SK-N-SH (cell line): ENCODE measurements at regions not wholly inside any gene's neighbourhood (a gene's known extent, or its start where the extent isn't known, plus 50 kb on each side); places are given as distances from the start of the nearest gene placed in this dataset.

Experiments used
- CTCF ChIA-PET: fragments of 300-600, 350-600 bp; formaldehyde crosslinking; extraction: SDS; loops from one replicate; lab custom pipeline; 2021; lab: Yijun Ruan, JAX
- POLR2A ChIA-PET: fragments of 350-600 bp; sonication (Branson Sonifier 250); formaldehyde crosslinking; extraction: SDS; loops from one replicate; lab custom pipeline; 2020; ENCODE audit warnings: antibody characterized with exemption, inconsistent platforms; lab: Yijun Ruan, JAX
- DNase-seq: peaks from one replicate; pipeline ENCODE4 v3.0.0; 2012
- H2AFZ ChIP-seq: fragments of 200-600 bp; sonication (generic); 2 replicates; pipeline ENCODE4 v1.8.1; 2016; ENCODE audit warnings: antibody characterized with exemption, mild to moderate bottlenecking, low read depth
- H3F3A ChIP-seq: fragments of 200-600 bp; sonication (generic); replicated peaks from 2 replicates; pipeline ENCODE3; 2016; ENCODE audit warnings: antibody characterized with exemption, mild to moderate bottlenecking; ENCODE audit not compliant: insufficient read depth
- H3K27ac ChIP-seq, 2 experiments: fragments of 200-500 bp in 1 of 2; fragments of 200-600 bp in 1 of 2; sonication (Bioruptor generic) in 1 of 2; sonication (generic), shearing (Covaris generic) in 1 of 2; 2 replicates each; pipeline versions ENCODE4 v1.5.1 to v1.6.1; 2014 to 2016; ENCODE audit warnings: low read depth in 2 of 2, inconsistent platforms in 1 of 2, low read length in 1 of 2, mild to moderate bottlenecking in 1 of 2, mixed read lengths in 1 of 2
- H3K27me3 ChIP-seq: fragments of 200-600 bp; sonication (generic), shearing (Covaris generic); 2 replicates; pipeline ENCODE4 v1.6.1; 2016; ENCODE audit warnings: mixed run types; ENCODE audit not compliant: insufficient read depth
- H3K36me3 ChIP-seq, 2 experiments: fragments of 200-500 bp in 1 of 2; fragments of 200-600 bp in 1 of 2; sonication (Bioruptor generic) in 1 of 2; sonication (generic) in 1 of 2; replicated peaks in 1 of 2; 2 replicates each; pipeline versions ENCODE3 to v1.5.1; 2014 to 2016; ENCODE audit warnings: low read length in 1 of 2, mild to moderate bottlenecking in 1 of 2; ENCODE audit not compliant: insufficient read depth in 2 of 2, control insufficient read depth in 1 of 2
- H3K4me1 ChIP-seq, 2 experiments: fragments of 200-500 bp in 1 of 2; fragments of 200-600 bp in 1 of 2; sonication (Bioruptor generic) in 1 of 2; sonication (generic), shearing (Covaris generic) in 1 of 2; 2 replicates each; pipeline versions ENCODE4 v1.5.1 to v1.6.1; 2014 to 2016; ENCODE audit warnings: low read depth in 1 of 2, low read length in 1 of 2, mixed run types in 1 of 2; ENCODE audit not compliant: insufficient read depth in 2 of 2, control insufficient read depth in 1 of 2
- H3K4me2 ChIP-seq: fragments of 200-600 bp; sonication (generic), shearing (Covaris generic); 2 replicates; pipeline ENCODE4 v1.6.1; 2017; ENCODE audit warnings: mixed run types
- H3K4me3 ChIP-seq, 2 experiments: fragments of 200-500 bp in 1 of 2; fragments of 200-600 bp in 1 of 2; sonication (Bioruptor generic) in 1 of 2; sonication (generic), shearing (Covaris generic) in 1 of 2; 2 replicates each; pipeline versions ENCODE4 v1.5.1 to v1.8.1; 2014 to 2016; ENCODE audit warnings: low read depth in 2 of 2, inconsistent platforms in 1 of 2, low read length in 1 of 2, mild to moderate bottlenecking in 1 of 2, mixed read lengths in 1 of 2, moderate library complexity in 1 of 2
- H3K79me2 ChIP-seq: fragments of 200-600 bp; sonication (generic); 2 replicates; pipeline ENCODE4 v1.8.1; 2017; ENCODE audit warnings: mild to moderate bottlenecking; ENCODE audit not compliant: insufficient read depth
- H3K9ac ChIP-seq: fragments of 200-600 bp; sonication (generic); 2 replicates; pipeline ENCODE4 v1.6.1; 2017; ENCODE audit warnings: mixed run types
- H3K9me2 ChIP-seq: fragments of 200-600 bp; sonication (generic); 2 replicates; pipeline ENCODE4 v1.6.1; 2017; ENCODE audit warnings: mixed run types
- H3K9me3 ChIP-seq: fragments of 200-600 bp; sonication (generic); 2 replicates; pipeline ENCODE4 v1.6.1; 2017; ENCODE audit warnings: mixed run types, mild to moderate bottlenecking, moderate library complexity
- H4K20me1 ChIP-seq: fragments of 200-600 bp; sonication (generic); 2 replicates; pipeline ENCODE4 v1.6.1; 2017; ENCODE audit warnings: mild to moderate bottlenecking, mixed run types; ENCODE audit not compliant: insufficient read depth
- ELF1 ChIP-seq: IDR thresholded peaks from 2 replicates; pipeline ENCODE4 v1.4.0; 2012
- EP300 ChIP-seq, 2 experiments: IDR thresholded peaks; 2 replicates each; pipeline versions ENCODE4 v1.4.0 to v1.6.1; 2012; ENCODE audit warnings: borderline replicate concordance in 1 of 2, low read depth in 1 of 2, low read length in 1 of 2
- EZH2phosphoT487 ChIP-seq: fragments of 200-600 bp; sonication (generic); IDR thresholded peaks from 2 replicates; pipeline ENCODE4 v1.6.1; 2017; ENCODE audit warnings: low read depth, mixed run types, mild to moderate bottlenecking, antibody characterized with exemption, moderate library complexity, borderline replicate concordance
- IRF3 ChIP-seq: fragments of 150-350 bp; IDR thresholded peaks from 2 replicates; pipeline ENCODE4 v1.6.1; 2016; ENCODE audit warnings: mild to moderate bottlenecking, low read depth, low read length
- JUND ChIP-seq: IDR thresholded peaks from 2 replicates; pipeline ENCODE4 v1.4.0; 2012
- NFIC ChIP-seq: IDR thresholded peaks from 2 replicates; pipeline ENCODE4 v1.4.0; 2012; ENCODE audit warnings: borderline replicate concordance
- PBX3 ChIP-seq: IDR thresholded peaks from 2 replicates; pipeline ENCODE4; 2012
- RCOR1 ChIP-seq: fragments of 150-350 bp; IDR thresholded peaks from 2 replicates; pipeline ENCODE4 v1.6.1; 2017; ENCODE audit warnings: antibody characterized with exemption, low read length
- SMC3 ChIP-seq: IDR thresholded peaks from 2 replicates; pipeline ENCODE4 v1.6.1; 2012; ENCODE audit warnings: low read depth, low read length, improper control_type of control experiment
- TAF1 ChIP-seq: IDR thresholded peaks from 2 replicates; pipeline ENCODE4 v1.6.1; 2012; ENCODE audit warnings: low read depth, mild to moderate bottlenecking, low read length, moderate library complexity, borderline replicate concordance
- TCF12 ChIP-seq: IDR thresholded peaks from 2 replicates; pipeline ENCODE4 v1.4.0; 2012
- TEAD4 ChIP-seq: IDR thresholded peaks from 2 replicates; pipeline ENCODE4 v1.4.0; 2012; ENCODE audit warnings: mild to moderate bottlenecking, borderline replicate concordance; ENCODE audit not compliant: insufficient read depth
- USF1 ChIP-seq: IDR thresholded peaks from 2 replicates; pipeline ENCODE4 v1.4.0; 2012; ENCODE audit warnings: low read depth, borderline replicate concordance
- WGBS: methylation state at CpG from one replicate; pipeline ENCODE4 v1.1.6; 2017; ENCODE audit warnings: low lambda C conversion rate; 5-methylcytosine and 5-hydroxymethylcytosine counted together
- TF ChIP-seq, protein P1 (sequence below): fragments of 200-600 bp; sonication (generic); IDR thresholded peaks from 2 replicates; pipeline ENCODE4 v1.6.1; 2017; ENCODE audit warnings: antibody characterized with exemption, mild to moderate bottlenecking, moderate library complexity
- TF ChIP-seq, protein P2 (sequence below): fragments of 150-350 bp; IDR thresholded peaks from 2 replicates; pipeline ENCODE4 v1.6.1; 2017; ENCODE audit warnings: antibody characterized with exemption, low read length, low read depth, borderline replicate concordance
- TF ChIP-seq, protein P3 (sequence below): IDR thresholded peaks from 2 replicates; pipeline ENCODE4 v1.4.0; 2012; ENCODE audit warnings: low read depth, borderline replicate concordance

- no peaks in the 10 kb centered on the region for H3K27me3 ChIP-seq
- H3K79me2 ChIP-seq = no peaks in the 10 kb centered on the region
- H3K27ac ChIP-seq = no peak overlapping the region
- H3K9ac ChIP-seq = no peak overlapping the region
- 84% methylated on average over 19 of the region's 21 CpGs for WGBS
- H3K9me3 ChIP-seq = no peaks in the 10 kb centered on the region
- H3K4me1 ChIP-seq = no peaks in the 10 kb centered on the region; a peak in 1 of 4 replicates
- H3K4me3 ChIP-seq = no peak overlapping the region
- CTCF ChIA-PET = no interaction called here
- H4K20me1 ChIP-seq = no peaks in the 10 kb centered on the region
- POLR2A ChIA-PET = no interaction called here
- H2AFZ ChIP-seq = no peak overlapping the region
- no peak overlapping the region for H3K4me2 ChIP-seq
- H3K36me3 ChIP-seq = no peaks in the 10 kb centered on the region
- H3F3A ChIP-seq = no peaks in the 10 kb centered on the region
- H3K9me2 ChIP-seq = no peaks in the 10 kb centered on the region
- TF ChIP-seq, protein P1, sequence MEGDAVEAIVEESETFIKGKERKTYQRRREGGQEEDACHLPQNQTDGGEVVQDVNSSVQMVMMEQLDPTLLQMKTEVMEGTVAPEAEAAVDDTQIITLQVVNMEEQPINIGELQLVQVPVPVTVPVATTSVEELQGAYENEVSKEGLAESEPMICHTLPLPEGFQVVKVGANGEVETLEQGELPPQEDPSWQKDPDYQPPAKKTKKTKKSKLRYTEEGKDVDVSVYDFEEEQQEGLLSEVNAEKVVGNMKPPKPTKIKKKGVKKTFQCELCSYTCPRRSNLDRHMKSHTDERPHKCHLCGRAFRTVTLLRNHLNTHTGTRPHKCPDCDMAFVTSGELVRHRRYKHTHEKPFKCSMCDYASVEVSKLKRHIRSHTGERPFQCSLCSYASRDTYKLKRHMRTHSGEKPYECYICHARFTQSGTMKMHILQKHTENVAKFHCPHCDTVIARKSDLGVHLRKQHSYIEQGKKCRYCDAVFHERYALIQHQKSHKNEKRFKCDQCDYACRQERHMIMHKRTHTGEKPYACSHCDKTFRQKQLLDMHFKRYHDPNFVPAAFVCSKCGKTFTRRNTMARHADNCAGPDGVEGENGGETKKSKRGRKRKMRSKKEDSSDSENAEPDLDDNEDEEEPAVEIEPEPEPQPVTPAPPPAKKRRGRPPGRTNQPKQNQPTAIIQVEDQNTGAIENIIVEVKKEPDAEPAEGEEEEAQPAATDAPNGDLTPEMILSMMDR = no peak
- no peak for TF ChIP-seq RCOR1
- TF ChIP-seq, protein P2, sequence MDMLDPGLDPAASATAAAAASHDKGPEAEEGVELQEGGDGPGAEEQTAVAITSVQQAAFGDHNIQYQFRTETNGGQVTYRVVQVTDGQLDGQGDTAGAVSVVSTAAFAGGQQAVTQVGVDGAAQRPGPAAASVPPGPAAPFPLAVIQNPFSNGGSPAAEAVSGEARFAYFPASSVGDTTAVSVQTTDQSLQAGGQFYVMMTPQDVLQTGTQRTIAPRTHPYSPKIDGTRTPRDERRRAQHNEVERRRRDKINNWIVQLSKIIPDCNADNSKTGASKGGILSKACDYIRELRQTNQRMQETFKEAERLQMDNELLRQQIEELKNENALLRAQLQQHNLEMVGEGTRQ = no peak
- TF ChIP-seq TAF1 = no peak
- no peak for TF ChIP-seq IRF3
- TF ChIP-seq TCF12 = no peak
- TF ChIP-seq NFIC = no peak
- no peak for DNase-seq
Observed at GRCh38 chr1:189149547-189150375, 1327.9 kb downstream of the BRINP3 start.

DNA sequence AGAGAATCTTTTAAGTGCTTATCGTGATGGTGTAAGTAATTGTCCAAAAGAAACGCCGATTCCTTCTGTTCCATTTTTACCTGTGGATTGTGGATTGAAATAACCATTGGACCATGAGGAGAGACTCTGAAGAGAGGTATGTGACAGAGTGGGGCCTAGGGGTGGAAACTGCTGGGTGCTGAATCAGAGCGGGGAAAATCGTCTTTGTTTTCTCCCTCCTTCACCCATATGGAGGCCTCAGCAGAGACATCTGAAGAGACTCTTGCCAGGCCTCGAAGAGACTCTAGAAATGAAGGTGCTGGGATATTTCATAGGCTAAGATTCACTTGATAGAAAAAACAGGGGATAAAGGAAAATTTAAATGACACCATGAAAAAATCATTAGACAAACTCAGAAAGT is 1327.0 kb downstream of the BRINP3 start:
- Histone ChIP-seq H3K9me3 (no peaks in the 10 kb centered on the region), H4K20me1 (no peaks in the 10 kb centered on the region), H3K27me3 (no peaks in the 10 kb centered on the region), H2AFZ (no peak overlapping the region), H3K9me2 (no peaks in the 10 kb centered on the region), H3K27ac (no peak overlapping the region), H3K79me2 (no peaks in the 10 kb centered on the region), H3K36me3 (no peaks in the 10 kb centered on the region), H3K4me3 (no peak overlapping the region), H3F3A (no peaks in the 10 kb centered on the region), H3K9ac (no peak overlapping the region), H3K4me2 (no peak overlapping the region), H3K4me1 (no peaks in the 10 kb centered on the region; a peak in 1 of 4 replicates)
- 87% methylated on average over 6 of the region's 6 CpGs for WGBS
- no peak for DNase-seq
- ChIA-PET CTCF (no interaction called here), POLR2A (no interaction called here)
- TF ChIP-seq USF1 (no peak), NFIC (no peak), ELF1 (no peak), EZH2phosphoT487 (no peak), JUND (no peak), TAF1 (no peak), EP300 (IDR thresholded peaks at IDR 0.05; ENCODE audit: borderline replicate concordance in 1 of 2, low read depth in 1 of 2, low read length in 1 of 2) (no peak), TEAD4 (no peak), SMC3 (no peak), TCF12 (no peak), PBX3 (no peak), IRF3 (no peak)
- TF ChIP-seq, protein P3, sequence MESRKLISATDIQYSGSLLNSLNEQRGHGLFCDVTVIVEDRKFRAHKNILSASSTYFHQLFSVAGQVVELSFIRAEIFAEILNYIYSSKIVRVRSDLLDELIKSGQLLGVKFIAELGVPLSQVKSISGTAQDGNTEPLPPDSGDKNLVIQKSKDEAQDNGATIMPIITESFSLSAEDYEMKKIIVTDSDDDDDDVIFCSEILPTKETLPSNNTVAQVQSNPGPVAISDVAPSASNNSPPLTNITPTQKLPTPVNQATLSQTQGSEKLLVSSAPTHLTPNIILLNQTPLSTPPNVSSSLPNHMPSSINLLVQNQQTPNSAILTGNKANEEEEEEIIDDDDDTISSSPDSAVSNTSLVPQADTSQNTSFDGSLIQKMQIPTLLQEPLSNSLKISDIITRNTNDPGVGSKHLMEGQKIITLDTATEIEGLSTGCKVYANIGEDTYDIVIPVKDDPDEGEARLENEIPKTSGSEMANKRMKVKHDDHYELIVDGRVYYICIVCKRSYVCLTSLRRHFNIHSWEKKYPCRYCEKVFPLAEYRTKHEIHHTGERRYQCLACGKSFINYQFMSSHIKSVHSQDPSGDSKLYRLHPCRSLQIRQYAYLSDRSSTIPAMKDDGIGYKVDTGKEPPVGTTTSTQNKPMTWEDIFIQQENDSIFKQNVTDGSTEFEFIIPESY = no peak
